HG02852 (cell line): ENCODE measurements at regions not wholly inside any gene's neighbourhood (a gene's known extent, or its start where the extent isn't known, plus 50 kb on each side); places are given as distances from the start of the nearest gene placed in this dataset.
"Not testable (repeated sequence)": the region's sequence is repeated elsewhere in the genome, so short reads cannot be mapped to it uniquely, and the experiment has no call there.

Source experiments
- ATAC-seq: cut with Tn5 transposase; IDR thresholded peaks from one replicate; pipeline ENCODE4 v1.9.1; 2021; ENCODE audit warnings: mild to moderate bottlenecking, moderate library complexity; ENCODE audit not compliant: unreplicated experiment

- not testable (repeated sequence) for ATAC-seq
Measured at GRCh38 chr2:179385756-179386155, 121.1 kb upstream of the SESTD1 start.

- ATAC-seq: no peak
Measured at GRCh38 chr2:179383975-179384374, 119.3 kb upstream of the SESTD1 start.

GRCh38 chr2:179377296-179377695 is 112.7 kb upstream of the SESTD1 start:
- no peak for ATAC-seq

GRCh38 chr2:179376881-179377280 is 112.2 kb upstream of the SESTD1 start:
- no peak for ATAC-seq

- ATAC-seq: no peak
Measured at GRCh38 chr2:179373816-179374215, 109.2 kb upstream of the SESTD1 start.

GRCh38 chr2:179365561-179365960 is 100.9 kb upstream of the SESTD1 start:
- not testable (repeated sequence) for ATAC-seq

- no peak for ATAC-seq
Measured at GRCh38 chr2:179355881-179356280, 91.2 kb upstream of the SESTD1 start.

GRCh38 chr2:179354739-179355537 is 90.3 kb upstream of the SESTD1 start:
- ATAC-seq: no peak

GRCh38 chr2:179354296-179354695 is 89.7 kb upstream of the SESTD1 start:
- ATAC-seq: no peak

- no peak for ATAC-seq
Measured at GRCh38 chr2:179352181-179352580, 87.5 kb upstream of the SESTD1 start.

- no peak for ATAC-seq
Measured at GRCh38 chr2:179351057-179351456, 86.4 kb upstream of the SESTD1 start.

GRCh38 chr2:179349670-179350303 is 85.2 kb upstream of the SESTD1 start:
- peak; percentile 62 for ATAC-seq

- ATAC-seq: no peak
Measured at GRCh38 chr2:179348906-179349305, 84.3 kb upstream of the SESTD1 start.

GRCh38 chr2:179344970-179345369 is 80.3 kb upstream of the SESTD1 start:
- ATAC-seq: no peak

- no peak for ATAC-seq
Measured at GRCh38 chr2:179344280-179344964, 79.8 kb upstream of the SESTD1 start.

GRCh38 chr2:179343945-179344279 is 79.3 kb upstream of the SESTD1 start:
- no peak for ATAC-seq

GRCh38 chr2:179341152-179341866 is 76.7 kb upstream of the SESTD1 start:
- ATAC-seq: no peak

GRCh38 chr2:179340678-179341077 is 76.0 kb upstream of the SESTD1 start:
- ATAC-seq: no peak

GRCh38 chr2:179338681-179339080 is 74.0 kb upstream of the SESTD1 start:
- no peak for ATAC-seq

- no peak for ATAC-seq
Measured at GRCh38 chr2:179336782-179337534, 72.3 kb upstream of the SESTD1 start.

- ATAC-seq: no peak
Measured at GRCh38 chr2:179335732-179336131, 71.1 kb upstream of the SESTD1 start.
